IMR-90 (cell line): ENCODE measurements at regions not wholly inside any gene's neighbourhood (a gene's known extent, or its start where the extent isn't known, plus 50 kb on each side); places are given as distances from the start of the nearest gene placed in this dataset.

Experiments
- ATAC-seq: fragments of 200-7000 bp; cut with Tn5 transposase; 2 replicates; pipeline ENCODE4 v1.9.1; 2020; ENCODE audit warnings: low read depth, mild to moderate bottlenecking, moderate library complexity
- BruUV-seq: library from RNA; stranded (reverse); fragments of 400-500 nt; replicated peaks from 2 replicates; lab custom pipeline; 2021; lab: Mats Ljungman, UMichigan
- CTCF ChIA-PET: fragments of 300-600 bp; formaldehyde crosslinking; extraction: SDS; loops from one replicate; lab custom pipeline; 2021; ENCODE audit warnings: antibody characterized with exemption; lab: Yijun Ruan, JAX
- POLR2A ChIA-PET: fragments of 300-600 bp; sonication (Branson Sonifier 250); formaldehyde crosslinking; loops from one replicate; lab custom pipeline; 2022; ENCODE audit warnings: antibody characterized with exemption; ENCODE audit not compliant: unreplicated experiment; lab: Charles Lee
- DNase-seq: peaks from one replicate; pipeline ENCODE4 v3.0.0; 2013
- H2AFZ ChIP-seq: replicated peaks from 2 replicates; pipeline ENCODE3; 2013; ENCODE audit warnings: low read length, mild to moderate bottlenecking; ENCODE audit not compliant: poor library complexity
- H2AK5ac ChIP-seq: 2 replicates; pipeline ENCODE4 v1.6.1; 2013; ENCODE audit warnings: low read depth, low read length, inconsistent platforms
- H2AK9ac ChIP-seq: replicated peaks from 2 replicates; pipeline ENCODE3; 2013; ENCODE audit warnings: mild to moderate bottlenecking, low read depth, low read length, moderate library complexity; ENCODE audit not compliant: poor library complexity
- H2BK120ac ChIP-seq: 2 replicates; pipeline ENCODE4 v1.6.1; 2013; ENCODE audit warnings: low read depth, low read length, inconsistent platforms
- H2BK15ac ChIP-seq: 3 replicates; pipeline ENCODE4 v1.6.1; 2013; ENCODE audit warnings: low read depth, low read length, inconsistent platforms
- H2BK20ac ChIP-seq: 2 replicates; pipeline ENCODE4 v1.6.1; 2013; ENCODE audit warnings: low read depth, mild to moderate bottlenecking, inconsistent platforms, low read length, moderate library complexity
- H2BK5ac ChIP-seq: 2 replicates; pipeline ENCODE4 v1.6.1; 2013; ENCODE audit warnings: mild to moderate bottlenecking, low read depth, low read length, inconsistent platforms; ENCODE audit not compliant: poor library complexity, severe bottlenecking
- H3K14ac ChIP-seq: replicated peaks from 2 replicates; pipeline ENCODE4 v1.6.1; 2013; ENCODE audit warnings: low read depth, low read length, inconsistent platforms
- H3K18ac ChIP-seq: 2 replicates; pipeline ENCODE4 v1.6.1; 2013; ENCODE audit warnings: low read depth, low read length, control low read depth
- H3K23ac ChIP-seq: 2 replicates; pipeline ENCODE4 v1.6.1; 2013; ENCODE audit warnings: low read depth, low read length, inconsistent platforms
- H3K27ac ChIP-seq: 2 replicates; pipeline ENCODE4 v1.5.1; 2013; ENCODE audit warnings: mild to moderate bottlenecking, control low read depth, low read length; ENCODE audit not compliant: insufficient read depth
- H3K27me3 ChIP-seq: 2 replicates; pipeline ENCODE4 v1.6.1; 2013; ENCODE audit warnings: low read length; ENCODE audit not compliant: control insufficient read depth, insufficient read depth
- H3K36me3 ChIP-seq: 2 replicates; pipeline ENCODE4 v1.6.1; 2013; ENCODE audit warnings: low read length, mixed read lengths; ENCODE audit not compliant: control insufficient read depth, insufficient read depth
- H3K4ac ChIP-seq: 2 replicates; pipeline ENCODE4 v1.6.1; 2013; ENCODE audit warnings: low read depth, low read length, inconsistent platforms
- H3K4me1 ChIP-seq: 2 replicates; pipeline ENCODE4 v1.6.1; 2013; ENCODE audit warnings: low read length, mixed read lengths; ENCODE audit not compliant: control insufficient read depth, insufficient read depth
- H3K4me2 ChIP-seq: 2 replicates; pipeline ENCODE4 v1.6.1; 2013; ENCODE audit warnings: low read depth, mild to moderate bottlenecking, control low read depth, low read length, moderate library complexity
- H3K4me3 ChIP-seq: 2 replicates; pipeline ENCODE4 v1.5.1; 2013; ENCODE audit warnings: low read depth, mild to moderate bottlenecking, control low read depth, low read length, moderate library complexity; ENCODE audit not compliant: insufficient read depth
- H3K56ac ChIP-seq: 2 replicates; pipeline ENCODE4 v1.6.1; 2013; ENCODE audit warnings: low read length, inconsistent platforms; ENCODE audit not compliant: insufficient read depth; ENCODE audit errors: extremely low read depth
- H3K79me1 ChIP-seq, 2 experiments: 2 replicates each; pipeline ENCODE4 v1.6.1; 2013; ENCODE audit warnings: low read length in 2 of 2, inconsistent platforms in 1 of 2, low read depth in 1 of 2
- H3K9ac ChIP-seq: 2 replicates; pipeline ENCODE4 v1.6.1; 2013; ENCODE audit warnings: low read depth, low read length, control low read depth
- H3K9me1 ChIP-seq: 2 replicates; pipeline ENCODE4 v1.6.1; 2013; ENCODE audit warnings: low read length, inconsistent platforms; ENCODE audit not compliant: insufficient read depth
- H3K9me3 ChIP-seq: 2 replicates; pipeline ENCODE4 v1.6.1; 2013; ENCODE audit warnings: low read length; ENCODE audit not compliant: control insufficient read depth, insufficient read depth
- H4K20me1 ChIP-seq: 2 replicates; pipeline ENCODE4 v1.6.1; 2013; ENCODE audit warnings: low read length, inconsistent platforms; ENCODE audit not compliant: insufficient read depth
- H4K5ac ChIP-seq: 2 replicates; pipeline ENCODE4 v1.6.1; 2013; ENCODE audit warnings: mild to moderate bottlenecking, low read depth, low read length, control low read depth
- H4K8ac ChIP-seq, 2 experiments: 2 replicates each; pipeline ENCODE4 v1.6.1; 2013; ENCODE audit warnings: low read depth in 2 of 2, low read length in 2 of 2, control low read depth in 1 of 2, inconsistent platforms in 1 of 2
- H4K91ac ChIP-seq: 2 replicates; pipeline ENCODE4 v1.6.1; 2013; ENCODE audit warnings: low read depth, low read length, inconsistent platforms; ENCODE audit not compliant: insufficient read depth
- BHLHE40 ChIP-seq: fragments of 150-350 bp; IDR thresholded peaks from 2 replicates; pipeline ENCODE4 v1.6.1; 2016; ENCODE audit warnings: mild to moderate bottlenecking, low read depth, low read length
- CEBPB ChIP-seq: IDR thresholded peaks from 2 replicates; pipeline ENCODE4 v1.6.1; 2012; ENCODE audit warnings: low read depth, low read length, improper control_type of control experiment
- CHD1 ChIP-seq: IDR thresholded peaks from 2 replicates; pipeline ENCODE4 v1.6.1; 2012; ENCODE audit warnings: low read depth, low read length, improper control_type of control experiment
- ELK1 ChIP-seq: fragments of 150-350 bp; IDR thresholded peaks from 2 replicates; pipeline ENCODE4 v1.6.1; 2016; ENCODE audit warnings: low read depth, mild to moderate bottlenecking, low read length, moderate library complexity, borderline replicate concordance
- FOS ChIP-seq: fragments of 150-350 bp; IDR thresholded peaks from 2 replicates; pipeline ENCODE4 v1.6.1; 2016; ENCODE audit warnings: low read depth, low read length
- MAFK ChIP-seq: IDR thresholded peaks from 2 replicates; pipeline ENCODE4 v1.6.1; 2012; ENCODE audit warnings: low read depth, low read length, improper control_type of control experiment
- MAZ ChIP-seq: IDR thresholded peaks from 2 replicates; pipeline ENCODE4 v1.6.1; 2012; ENCODE audit warnings: low read depth, mild to moderate bottlenecking, low read length, improper control_type of control experiment, moderate library complexity, borderline replicate concordance
- MXI1 ChIP-seq: IDR thresholded peaks from 2 replicates; pipeline ENCODE4 v1.6.1; 2012; ENCODE audit warnings: low read depth, mild to moderate bottlenecking, low read length, moderate library complexity, borderline replicate concordance
- NFE2L2 ChIP-seq: fragments of 150-350 bp; IDR thresholded peaks from 2 replicates; pipeline ENCODE4 v1.6.1; 2016; ENCODE audit warnings: low read depth, mild to moderate bottlenecking, low read length
- POLR2A ChIP-seq: IDR thresholded peaks from 2 replicates; pipeline ENCODE4 v1.6.1; 2012; ENCODE audit warnings: mild to moderate bottlenecking, low read depth, low read length
- RAD21 ChIP-seq: IDR thresholded peaks from 2 replicates; pipeline ENCODE4 v1.6.1; 2012; ENCODE audit warnings: low read length, improper control_type of control experiment
- RCOR1 ChIP-seq: IDR thresholded peaks from 2 replicates; pipeline ENCODE4 v1.6.1; 2012; ENCODE audit warnings: mild to moderate bottlenecking, low read length, improper control_type of control experiment; ENCODE audit not compliant: insufficient replicate concordance
- RFX5 ChIP-seq: IDR thresholded peaks from 2 replicates; pipeline ENCODE4 v1.8.0; 2012; ENCODE audit warnings: low read depth, mild to moderate bottlenecking, low read length, moderate library complexity
- SMC3 ChIP-seq: fragments of 150-350 bp; IDR thresholded peaks from 2 replicates; pipeline ENCODE4 v1.6.1; 2016; ENCODE audit warnings: low read depth, mild to moderate bottlenecking, antibody characterized with exemption, low read length, moderate library complexity
- WGBS, 2 experiments: methylation state at CpG; one replicate each; pipeline versions ENCODE4 v1.1.5 to v1.1.7; 2013; ENCODE audit warnings: missing lambda C conversion rate in 2 of 2; ENCODE audit not compliant: insufficient read length in 1 of 2; ENCODE audit errors: extremely low coverage in 2 of 2; 5-methylcytosine and 5-hydroxymethylcytosine counted together
- dilution Hi-C: fragments of 300-500 bp; cut with HindIII; formaldehyde crosslinking; loops from one replicate; pipeline ENCODE4 v1.14.3; 2018; ENCODE audit warnings: low sequenced_read_pairs; ENCODE audit not compliant: unreplicated experiment
- in situ Hi-C: fragments of 300-500 bp; cut with MboI; formaldehyde crosslinking; loops from 3 replicates; pipeline ENCODE4 v1.14.3; 2019; ENCODE audit warnings: low sequenced_read_pairs, inconsistent platforms, mixed read lengths
- intact Hi-C: fragments of 100-400 bp; cut with micrococcal nuclease; formaldehyde crosslinking; loops from 2 replicates; pipeline ENCODE4 v1.10.0; 2022
- TF ChIP-seq, protein P1 (sequence below): fragments of 150-350 bp; IDR thresholded peaks from 2 replicates; pipeline ENCODE4 v1.6.1; 2017; ENCODE audit warnings: mild to moderate bottlenecking, antibody characterized with exemption, low read length, low read depth
- TF ChIP-seq, protein P2 (sequence below): conservative IDR thresholded peaks from 2 replicates; pipeline ENCODE4 v1.5.1; 2012; ENCODE audit warnings: mild to moderate bottlenecking, low read depth, low read length, improper control_type of control experiment

DNA sequence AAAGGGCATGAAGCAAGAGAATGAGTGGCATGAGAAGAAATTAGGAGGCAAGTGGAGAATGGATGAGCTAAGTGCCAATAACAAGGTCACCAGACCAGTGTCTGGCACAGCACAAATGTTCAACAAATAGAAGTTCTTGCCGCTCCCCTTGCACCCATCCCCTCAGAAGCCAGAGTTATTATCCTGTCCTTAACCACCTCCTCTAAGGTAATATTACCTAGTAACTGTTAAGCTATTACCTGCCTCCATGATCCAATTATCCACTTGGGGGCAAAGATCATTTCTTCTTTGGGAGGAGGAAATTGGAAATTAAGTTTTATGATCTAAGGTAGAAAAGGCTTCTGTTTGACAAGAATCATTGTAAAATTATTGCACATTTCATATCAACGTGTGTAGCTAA lies 133.8 kb downstream of the FOXA2 start:
- no peaks in the 10 kb centered on the region for H3K4me1 ChIP-seq
- no TSS peak for BruUV-seq

More for the DNA sequence above, 133.8 kb downstream of the FOXA2 start:
- no peak overlapping the region for H3K9ac ChIP-seq
- H3K14ac ChIP-seq, result no peak overlapping the region
- H3K27me3 ChIP-seq, result no peaks in the 10 kb centered on the region
- dilution Hi-C loops (no loop called here), in situ Hi-C loops (no loop called here), intact Hi-C loops (no loop called here)
- DNase-seq, result no peak
- no peak overlapping the region for H2AK5ac ChIP-seq
- no peak overlapping the region for H3K56ac ChIP-seq
- WGBS, 2 experiments, result no CpG with 5 or more reads among the region's 2 CpGs
- no peak overlapping the region for H3K4ac ChIP-seq
- H3K36me3 ChIP-seq, result no peaks in the 10 kb centered on the region
- no peaks in the 10 kb centered on the region for H3K9me1 ChIP-seq
- no peak overlapping the region for H2BK20ac ChIP-seq
- no peak overlapping the region for H3K18ac ChIP-seq
- no peak overlapping the region for H2AK9ac ChIP-seq
- H3K23ac ChIP-seq, result no peak overlapping the region
- no peak overlapping the region for H3K27ac ChIP-seq
- no peak overlapping the region for H3K4me2 ChIP-seq
- no peaks in the 10 kb centered on the region for H3K9me3 ChIP-seq
- no peak overlapping the region for H2BK120ac ChIP-seq
- CTCF ChIA-PET, result no interaction called here
- H4K20me1 ChIP-seq, result no peaks in the 10 kb centered on the region
- TF ChIP-seq CEBPB (no peak), RAD21 (no peak), MXI1 (no peak), RCOR1 (no peak), CHD1 (no peak), BHLHE40 (no peak), MAFK (no peak), MAZ (no peak), SMC3 (no peak), POLR2A (no peak), FOS (no peak), RFX5 (no peak), ELK1 (no peak), NFE2L2 (no peak)
- TF ChIP-seq, protein P1, sequence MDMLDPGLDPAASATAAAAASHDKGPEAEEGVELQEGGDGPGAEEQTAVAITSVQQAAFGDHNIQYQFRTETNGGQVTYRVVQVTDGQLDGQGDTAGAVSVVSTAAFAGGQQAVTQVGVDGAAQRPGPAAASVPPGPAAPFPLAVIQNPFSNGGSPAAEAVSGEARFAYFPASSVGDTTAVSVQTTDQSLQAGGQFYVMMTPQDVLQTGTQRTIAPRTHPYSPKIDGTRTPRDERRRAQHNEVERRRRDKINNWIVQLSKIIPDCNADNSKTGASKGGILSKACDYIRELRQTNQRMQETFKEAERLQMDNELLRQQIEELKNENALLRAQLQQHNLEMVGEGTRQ, result no peak
- TF ChIP-seq, protein P2, sequence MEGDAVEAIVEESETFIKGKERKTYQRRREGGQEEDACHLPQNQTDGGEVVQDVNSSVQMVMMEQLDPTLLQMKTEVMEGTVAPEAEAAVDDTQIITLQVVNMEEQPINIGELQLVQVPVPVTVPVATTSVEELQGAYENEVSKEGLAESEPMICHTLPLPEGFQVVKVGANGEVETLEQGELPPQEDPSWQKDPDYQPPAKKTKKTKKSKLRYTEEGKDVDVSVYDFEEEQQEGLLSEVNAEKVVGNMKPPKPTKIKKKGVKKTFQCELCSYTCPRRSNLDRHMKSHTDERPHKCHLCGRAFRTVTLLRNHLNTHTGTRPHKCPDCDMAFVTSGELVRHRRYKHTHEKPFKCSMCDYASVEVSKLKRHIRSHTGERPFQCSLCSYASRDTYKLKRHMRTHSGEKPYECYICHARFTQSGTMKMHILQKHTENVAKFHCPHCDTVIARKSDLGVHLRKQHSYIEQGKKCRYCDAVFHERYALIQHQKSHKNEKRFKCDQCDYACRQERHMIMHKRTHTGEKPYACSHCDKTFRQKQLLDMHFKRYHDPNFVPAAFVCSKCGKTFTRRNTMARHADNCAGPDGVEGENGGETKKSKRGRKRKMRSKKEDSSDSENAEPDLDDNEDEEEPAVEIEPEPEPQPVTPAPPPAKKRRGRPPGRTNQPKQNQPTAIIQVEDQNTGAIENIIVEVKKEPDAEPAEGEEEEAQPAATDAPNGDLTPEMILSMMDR, result no peak
- no peak overlapping the region for H3K4me3 ChIP-seq
- H3K79me1 ChIP-seq, result no peaks in the 10 kb centered on the region
- no peak overlapping the region for H4K91ac ChIP-seq
- POLR2A ChIA-PET, result no interaction called here
- no peak overlapping the region for H2BK5ac ChIP-seq
- ATAC-seq, result no peak
- no peak overlapping the region for H2AFZ ChIP-seq
- no peak overlapping the region for H4K8ac ChIP-seq
- no peak overlapping the region for H2BK15ac ChIP-seq
- no peak overlapping the region for H4K5ac ChIP-seq
